GM18868 (cell line): ENCODE measurements at regions not wholly inside any gene's neighbourhood (a gene's known extent, or its start where the extent isn't known, plus 50 kb on each side); places are given as distances from the start of the nearest gene placed in this dataset.

Experiments
- ATAC-seq: cut with Tn5 transposase; IDR thresholded peaks from one replicate; pipeline ENCODE4 v1.9.1; 2021; ENCODE audit warnings: mild to moderate bottlenecking, moderate library complexity; ENCODE audit not compliant: unreplicated experiment

DNA sequence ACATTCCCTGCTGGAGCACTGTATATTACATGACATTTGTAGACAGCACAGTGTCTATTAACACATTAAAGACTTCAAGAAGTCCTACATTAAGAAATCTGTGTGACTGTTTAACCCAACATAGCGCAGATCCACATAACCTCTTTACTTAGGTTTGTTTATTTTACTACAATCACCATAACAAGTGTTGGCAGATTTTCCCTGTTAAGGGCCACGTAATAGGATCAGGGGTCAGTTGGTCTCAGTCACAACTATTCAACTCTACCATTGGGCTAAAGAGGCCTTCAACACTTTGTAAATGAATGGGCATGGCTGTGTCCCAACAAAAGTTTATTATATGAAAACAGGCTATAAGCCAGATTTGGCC, 51.3 kb upstream of the ADORA2B start:
- no peak for ATAC-seq

DNA sequence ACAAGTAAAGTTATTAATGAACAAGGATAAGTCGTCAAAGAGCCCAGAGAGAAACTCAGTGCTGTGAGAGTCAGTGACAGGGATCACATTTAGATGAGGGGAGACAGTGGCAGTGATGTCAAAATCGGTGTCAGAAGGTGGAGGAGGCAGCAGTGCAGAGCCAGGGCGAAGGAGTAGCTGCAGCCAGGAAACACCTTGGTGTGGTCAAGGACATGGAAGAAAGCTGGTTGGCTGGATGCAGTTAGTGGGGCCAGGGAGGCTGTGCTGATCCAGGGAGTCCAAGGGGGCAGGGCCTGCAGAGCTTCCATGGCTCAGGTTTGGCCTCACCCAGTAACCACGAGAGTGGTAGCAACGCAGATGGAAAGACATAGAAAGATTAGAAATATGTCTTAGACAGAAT, 50.7 kb upstream of the ADORA2B start:
- no peak for ATAC-seq

DNA sequence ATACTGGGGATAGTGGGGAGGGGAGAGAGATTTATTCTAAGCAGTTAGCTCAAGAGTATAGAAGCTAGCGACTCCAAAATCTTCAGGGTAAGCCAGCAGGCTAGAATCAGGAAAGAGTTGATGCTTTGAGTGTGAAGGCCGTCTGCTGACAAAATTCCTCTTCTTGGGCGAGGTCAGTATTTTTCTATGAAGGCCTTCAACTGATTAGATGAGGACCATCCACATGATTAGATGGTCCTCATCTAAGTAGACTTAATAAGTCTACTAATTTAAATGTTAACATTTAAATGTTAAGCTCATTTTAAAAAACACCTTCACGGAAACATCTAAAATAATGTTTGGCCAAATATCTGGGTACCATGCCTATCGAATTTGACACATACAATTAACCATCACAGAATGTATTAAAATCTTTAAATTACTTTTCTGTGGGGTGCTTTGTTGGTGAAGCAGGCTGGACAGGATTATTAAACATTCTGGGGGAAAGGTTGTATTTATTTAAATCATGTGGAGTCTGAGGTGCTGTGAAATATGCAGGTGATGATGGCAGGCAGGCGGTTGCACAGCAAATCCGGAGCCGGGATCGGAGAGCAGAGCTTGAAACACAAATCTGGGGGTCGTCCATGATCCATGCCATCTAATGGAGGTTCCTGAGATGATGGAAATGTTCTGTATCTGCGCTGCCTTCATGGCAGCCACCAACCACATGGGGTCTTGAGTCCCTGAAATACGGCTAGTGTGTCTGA, 49.8 kb upstream of the ADORA2B start:
- ATAC-seq = no peak
